HG03457 (cell line): ENCODE measurements at regions not wholly inside any gene's neighbourhood (a gene's known extent, or its start where the extent isn't known, plus 50 kb on each side); places are given as distances from the start of the nearest gene placed in this dataset.

Experiments
- ATAC-seq: cut with Tn5 transposase; IDR thresholded peaks from one replicate; pipeline ENCODE4 v1.9.1; 2021; ENCODE audit warnings: moderate number of reproducible peaks; ENCODE audit not compliant: unreplicated experiment

GRCh38 chr18:78650926-78651325, 328.7 kb upstream of the SALL3 start:
- ATAC-seq = no peak

GRCh38 chr18:78652001-78652545, 327.5 kb upstream of the SALL3 start:
- ATAC-seq = no peak

GRCh38 chr18:78655921-78656320, 323.7 kb upstream of the SALL3 start:
- no peak for ATAC-seq

GRCh38 chr18:78656346-78656925, 323.2 kb upstream of the SALL3 start:
- no peak for ATAC-seq

- no peak for ATAC-seq
Measured at GRCh38 chr18:78658531-78658930, 321.1 kb upstream of the SALL3 start.

- no peak for ATAC-seq
Measured at GRCh38 chr18:78659057-78659456, 320.6 kb upstream of the SALL3 start.

- no peak for ATAC-seq
Measured at GRCh38 chr18:78659748-78660147, 319.9 kb upstream of the SALL3 start.

- no peak for ATAC-seq
Measured at GRCh38 chr18:78660311-78660710, 319.3 kb upstream of the SALL3 start.

- ATAC-seq = no peak
Measured at GRCh38 chr18:78661316-78661715, 318.3 kb upstream of the SALL3 start.

GRCh38 chr18:78662879-78663278, 316.7 kb upstream of the SALL3 start:
- ATAC-seq = no peak

GRCh38 chr18:78664048-78664447, 315.6 kb upstream of the SALL3 start:
- no peak for ATAC-seq

GRCh38 chr18:78664848-78665247, 314.8 kb upstream of the SALL3 start:
- no peak for ATAC-seq

GRCh38 chr18:78665644-78666043, 314.0 kb upstream of the SALL3 start:
- ATAC-seq = no peak

GRCh38 chr18:78666666-78667335, 312.8 kb upstream of the SALL3 start:
- no peak for ATAC-seq

- no peak for ATAC-seq
Measured at GRCh38 chr18:78670778-78671391, 308.7 kb upstream of the SALL3 start.

- ATAC-seq = no peak
Measured at GRCh38 chr18:78671551-78671950, 308.1 kb upstream of the SALL3 start.

- ATAC-seq = no peak
Measured at GRCh38 chr18:78672862-78673446, 306.7 kb upstream of the SALL3 start.

- ATAC-seq = no peak
Measured at GRCh38 chr18:78673516-78674321, 305.9 kb upstream of the SALL3 start.

- ATAC-seq = no peak
Measured at GRCh38 chr18:78675231-78675630, 304.4 kb upstream of the SALL3 start.

- no peak for ATAC-seq
Measured at GRCh38 chr18:78676622-78677482, 302.8 kb upstream of the SALL3 start.
